Activated T-cell treated with anti-CD3 and anti-CD28 coated beads for 1 hour (primary cell): ENCODE measurements at regions not wholly inside any gene's neighbourhood (a gene's known extent, or its start where the extent isn't known, plus 50 kb on each side); places are given as distances from the start of the nearest gene placed in this dataset.

ENCODE experiments used
- DNase-seq: peaks from one replicate; pipeline ENCODE4 v3.0.0-alpha.2; 2020; ENCODE audit warnings: low read depth

DNA sequence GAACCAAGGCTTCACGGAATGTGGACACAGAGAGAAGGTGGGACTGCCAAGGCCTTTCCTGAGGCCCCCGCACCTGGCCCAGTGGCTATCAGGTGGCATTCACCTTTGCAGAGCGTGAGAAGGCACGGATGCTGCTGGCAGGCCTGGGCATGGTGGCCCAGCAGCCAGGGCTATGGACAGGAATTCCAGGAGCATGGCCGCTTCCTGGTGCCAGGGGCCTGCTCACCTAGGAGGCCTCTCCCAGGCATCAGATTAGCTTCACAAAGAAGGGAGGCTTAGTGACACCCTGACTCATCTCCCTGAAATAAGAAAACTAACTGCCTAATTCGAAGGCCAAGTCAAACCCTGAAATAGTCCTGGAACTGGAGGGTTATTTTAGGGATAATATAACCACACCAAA is 155.8 kb downstream of the TEX29 start:
- no peak for DNase-seq

GRCh38 chr13:111479412-111479811 is 159.0 kb downstream of the TEX29 start:
- DNase-seq = no peak

DNA sequence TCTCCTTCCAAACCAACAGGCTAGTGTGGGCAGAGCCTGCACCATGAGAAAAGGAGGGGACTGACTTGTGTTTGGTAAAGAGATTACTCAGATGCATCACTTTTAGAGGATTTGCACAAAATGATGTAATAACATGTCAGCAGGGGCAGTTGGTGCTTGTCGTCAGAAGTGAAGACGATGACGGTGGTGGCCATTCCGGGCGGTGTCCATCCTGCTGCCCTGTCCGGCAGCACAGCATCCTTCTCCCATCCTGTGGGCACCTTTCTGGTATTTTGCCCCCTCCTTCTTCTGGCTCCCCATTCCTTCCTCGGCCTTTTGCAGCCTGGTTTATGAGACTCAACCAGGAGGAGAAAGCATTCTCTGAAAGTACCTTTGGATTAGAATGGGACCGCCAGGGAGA is 160.1 kb downstream of the TEX29 start:
- no peak for DNase-seq

DNA sequence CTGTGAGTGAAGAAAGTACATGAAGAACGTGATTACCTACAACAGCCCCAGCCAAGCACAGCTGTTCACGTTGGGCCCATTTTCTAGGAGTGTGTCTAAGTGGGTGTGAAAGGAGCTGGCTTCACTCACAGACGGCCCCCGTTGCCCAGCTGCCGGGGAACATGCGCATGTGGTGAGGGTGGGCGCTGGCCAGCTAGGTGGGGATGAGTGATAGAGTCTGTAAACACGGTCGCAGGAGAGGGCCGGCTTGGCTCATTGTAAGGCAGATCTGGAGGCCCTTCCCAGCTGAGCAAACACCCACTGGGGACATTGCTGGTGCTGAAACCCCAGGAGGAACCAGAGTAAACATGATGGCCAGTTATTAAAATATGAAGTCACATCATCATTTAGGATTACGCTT is 160.5 kb downstream of the TEX29 start:
- no peak for DNase-seq

- no peak for DNase-seq
These were observed 161.7 kb downstream of the TEX29 start for GRCh38 chr13:111482126-111482525.

- DNase-seq = no peak
These were observed 162.6 kb downstream of the TEX29 start for GRCh38 chr13:111482806-111483620.

DNA sequence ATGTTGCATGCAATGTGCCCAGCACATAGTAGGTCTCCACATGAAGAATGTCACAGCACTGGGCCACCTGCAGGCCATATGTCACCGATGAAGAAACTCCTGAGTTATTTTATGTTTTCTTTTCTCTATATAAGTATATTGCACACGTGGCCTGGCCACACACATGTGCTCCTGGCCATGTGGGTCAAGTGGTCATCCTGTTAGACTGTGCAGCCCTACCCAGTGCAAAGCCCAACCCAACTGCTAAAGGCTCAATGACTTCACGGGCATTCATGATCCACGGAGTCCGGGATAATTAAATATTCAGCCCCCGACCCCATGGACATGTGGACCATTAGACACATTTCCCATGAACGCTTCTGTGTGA is 163.2 kb downstream of the TEX29 start:
- DNase-seq = no peak

GRCh38 chr13:111484141-111484925 is 163.9 kb downstream of the TEX29 start:
- DNase-seq = no peak

- no peak for DNase-seq
These were observed 164.5 kb downstream of the TEX29 start for GRCh38 chr13:111484959-111485358.

DNA sequence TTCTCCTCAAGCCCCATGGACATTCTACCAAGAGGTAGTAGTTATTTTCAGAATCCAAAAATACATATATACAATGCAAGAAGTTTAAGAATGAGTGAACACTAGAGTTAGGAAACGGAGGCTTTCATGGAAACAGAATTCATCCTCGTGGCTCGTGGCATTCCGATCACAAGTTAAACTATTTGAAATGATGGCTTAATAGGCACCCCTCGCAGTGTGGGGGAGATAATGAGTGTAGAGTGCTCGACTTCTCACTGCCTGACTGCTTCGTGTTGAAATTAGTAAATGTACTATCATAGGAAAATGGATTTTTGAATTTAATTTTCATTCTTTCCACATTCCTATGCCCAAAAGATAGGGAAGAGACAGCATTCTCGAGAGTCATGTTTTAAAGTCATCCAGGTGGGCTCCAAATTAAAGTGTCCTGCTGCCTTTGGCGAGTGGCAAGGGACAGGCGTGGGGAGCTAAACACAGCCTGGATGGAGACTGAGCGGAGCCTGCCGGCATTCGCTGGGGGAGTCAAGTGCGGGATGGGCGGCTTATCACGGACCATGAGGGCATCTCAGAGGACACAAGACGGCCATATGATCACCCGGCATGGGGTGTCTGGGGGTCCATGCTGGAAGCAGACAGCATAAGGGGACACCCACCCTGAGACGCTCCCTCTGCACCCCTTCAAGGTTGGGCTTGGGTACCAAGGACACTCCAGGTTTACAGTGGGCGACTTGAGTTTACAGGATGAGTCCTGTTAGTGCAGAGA is 165.2 kb downstream of the TEX29 start:
- DNase-seq = no peak

GRCh38 chr13:111486331-111486730 is 165.9 kb downstream of the TEX29 start:
- DNase-seq = no peak

DNA sequence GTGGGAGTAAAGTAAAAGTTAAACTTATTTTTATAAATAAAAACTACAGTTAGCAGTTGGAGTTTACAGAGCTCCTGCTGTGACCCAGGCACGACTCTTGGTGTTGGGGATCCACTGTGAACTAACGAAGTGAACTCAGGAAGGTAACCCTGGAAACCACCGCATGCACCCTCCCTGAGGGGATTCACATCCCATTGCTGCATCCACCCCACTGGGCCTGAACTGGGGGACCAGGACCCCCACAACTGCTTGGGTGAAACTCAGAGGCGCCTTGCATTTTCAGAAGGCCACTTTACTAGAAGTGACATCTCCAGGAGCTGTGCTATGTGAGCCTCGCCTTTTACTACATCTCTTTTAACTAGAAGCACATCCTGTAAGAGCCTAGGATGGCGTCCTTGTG is 166.4 kb downstream of the TEX29 start:
- no peak for DNase-seq

- no peak for DNase-seq
These were observed 168.2 kb downstream of the TEX29 start for GRCh38 chr13:111488486-111489132.

GRCh38 chr13:111489301-111489700 is 168.9 kb downstream of the TEX29 start:
- no peak for DNase-seq

- DNase-seq = no peak
These were observed 170.2 kb downstream of the TEX29 start for GRCh38 chr13:111490611-111491010.

GRCh38 chr13:111491021-111491420 is 170.6 kb downstream of the TEX29 start:
- no peak for DNase-seq

DNA sequence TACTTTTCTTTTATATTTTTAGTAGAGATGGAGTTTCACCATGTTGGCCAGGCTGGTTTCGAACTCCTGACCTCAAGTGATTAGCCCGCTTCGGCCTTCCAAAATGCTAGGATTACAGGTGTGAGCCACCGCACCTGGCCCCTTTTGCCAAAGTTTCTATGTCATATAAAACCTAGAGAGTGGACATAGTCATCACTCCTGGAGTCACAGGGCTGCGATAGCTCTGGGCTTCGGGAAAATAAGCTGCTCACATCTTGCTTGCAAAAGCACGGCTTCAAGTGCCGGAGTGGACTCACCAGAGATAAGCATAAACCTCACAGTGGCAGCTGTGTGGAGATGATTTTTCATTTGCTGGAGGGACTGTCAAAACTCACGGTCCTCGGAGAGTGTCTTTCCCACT is 171.2 kb downstream of the TEX29 start:
- no peak for DNase-seq

DNA sequence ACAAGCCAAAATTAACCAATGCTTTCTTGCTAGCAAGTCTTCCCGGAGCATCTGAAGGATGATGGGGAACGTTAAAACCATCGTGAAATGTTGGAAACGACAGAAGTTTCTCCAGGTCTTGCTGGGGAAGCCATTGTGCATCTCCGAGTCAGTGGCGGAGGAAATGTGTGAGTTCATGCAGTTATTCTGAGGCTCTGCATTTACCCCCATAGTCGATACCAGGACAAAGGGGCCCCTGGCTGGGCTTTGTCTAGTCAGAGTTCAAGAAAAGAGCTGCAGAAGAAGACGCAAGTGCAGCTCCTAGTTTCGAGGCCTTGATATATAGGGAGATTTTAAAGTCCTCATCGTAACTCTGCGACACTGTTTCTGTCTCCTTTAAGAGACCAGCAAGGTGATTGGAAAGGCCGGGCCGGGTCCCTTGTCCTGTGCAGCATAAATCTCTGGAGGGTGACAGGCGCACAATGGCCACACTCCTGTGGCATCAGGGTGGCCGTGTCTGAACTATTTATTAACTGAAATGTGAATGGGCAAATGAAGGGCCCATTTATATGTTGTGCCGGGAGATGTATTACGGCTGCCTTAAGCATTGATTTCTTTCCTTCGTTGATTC is 172.0 kb downstream of the TEX29 start:
- DNase-seq = no peak

GRCh38 chr13:111492958-111493357 is 172.5 kb downstream of the TEX29 start:
- no peak for DNase-seq

DNA sequence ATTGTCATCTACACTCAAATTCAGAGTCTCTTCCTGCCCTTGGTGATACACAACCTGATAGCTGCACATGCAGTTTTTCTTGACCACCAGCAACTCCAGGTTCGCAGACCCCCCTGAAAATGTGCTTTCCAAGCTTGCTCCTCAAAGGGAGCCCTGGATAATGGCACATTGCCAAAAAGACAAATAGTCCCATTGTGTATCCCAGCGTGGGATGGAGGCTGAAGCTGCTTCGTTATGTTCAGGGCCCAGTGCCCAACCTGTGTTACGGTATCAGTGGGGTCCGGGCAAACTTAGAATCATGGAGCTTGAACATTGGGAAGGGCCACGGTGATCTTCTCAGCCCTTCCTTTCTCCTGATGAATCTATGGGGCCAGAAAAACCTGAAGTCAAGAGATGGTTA is 173.0 kb downstream of the TEX29 start:
- DNase-seq = no peak

- no peak for DNase-seq
These were observed 174.2 kb downstream of the TEX29 start for GRCh38 chr13:111494641-111495040.
